ENCODE measurements at regions not wholly inside any gene's neighbourhood (a gene's known extent, or its start where the extent isn't known, plus 50 kb on each side); places are given as distances from the start of the nearest gene placed in this dataset.

GRCh38 chr6:30820193-30820592 lies 64.1 kb upstream of the DDR1 start (continued):
- TF ChIP-seq ZNF318 (IDR thresholded peaks at IDR 0.05; ENCODE audit: borderline replicate concordance in 1 of 2, low read depth in 1 of 2) = no peak
- no peak for TF ChIP-seq PHF8 (IDR thresholded peaks at IDR 0.05; ENCODE audit: borderline replicate concordance, low read length)
- no peak for TF ChIP-seq HDAC3 (IDR thresholded peaks at IDR 0.05; ENCODE audit: borderline replicate concordance, partially characterized antibody)
- no peak for TF ChIP-seq E2F1 (CRISPR knock-in tag; IDR thresholded peaks at IDR 0.05)
- no peak for TF ChIP-seq ETV6 (IDR thresholded peaks at IDR 0.05; ENCODE audit: borderline replicate concordance in 1 of 2, low read depth in 2 of 2, low read length in 1 of 2)
- TF ChIP-seq ETV6 (CRISPR knock-in tag; IDR thresholded peaks at IDR 0.05; ENCODE audit: borderline replicate concordance) = no peak
- no peak for TF ChIP-seq TBL1XR1 (IDR thresholded peaks at IDR 0.05; ENCODE audit: low read length in 2 of 2)
- TF ChIP-seq RAD21 (CRISPR knock-in tag; conservative IDR thresholded peaks at IDR 0.05 in 1 of 2, IDR thresholded peaks at IDR 0.05 in 1 of 2) = peak; percentile 39 to 47
- TF ChIP-seq ZNF589 (CRISPR knock-in tag; IDR thresholded peaks at IDR 0.05; ENCODE audit: low read depth) = 0 out of 2 replicates have a peak, but pooled peaks have one; percentile 29
- TF ChIP-seq CTCF (IDR thresholded peaks at IDR 0.05 in 2 of 3, conservative IDR thresholded peaks at IDR 0.05 in 1 of 3; ENCODE audit: insufficient read depth in 2 of 3, low read depth in 1 of 3, low read length in 3 of 3) = peak in 1 of 3 experiments; percentile 29; a peak in 2 of 6 replicates
- no peak for TF ChIP-seq CLOCK (CRISPR knock-in tag; IDR thresholded peaks at IDR 0.05; ENCODE audit: borderline replicate concordance)
- TF ChIP-seq CHD1 (IDR thresholded peaks at IDR 0.05; ENCODE audit: low read length) = no peak

All from K562 (cell line).